Colonic mucosa (tissue), 4 donors: ENCODE measurements at regions not wholly inside any gene's neighbourhood (a gene's known extent, or its start where the extent isn't known, plus 50 kb on each side); places are given as distances from the start of the nearest gene placed in this dataset.

Experiments
- DNase-seq: peaks from one replicate; pipeline ENCODE4 v3.0.0-alpha.2; 2020
- H3K27ac ChIP-seq: fragments of 200-600 bp; one replicate; pipeline ENCODE4 v1.8.0; 2021
- H3K27me3 ChIP-seq: fragments of 200-600 bp; one replicate; pipeline ENCODE4 v1.8.0; 2021
- H3K36me3 ChIP-seq: fragments of 200-600 bp; one replicate; pipeline ENCODE4 v1.8.0; 2021
- H3K4me1 ChIP-seq: fragments of 200-600 bp; one replicate; pipeline ENCODE4 v1.8.0; 2021; ENCODE audit warnings: mild to moderate bottlenecking
- H3K4me3 ChIP-seq: fragments of 200-600 bp; one replicate; pipeline ENCODE4 v1.8.0; 2021
- H3K9ac ChIP-seq, 2 donors: one replicate each; pipeline ENCODE4 v1.7.0; 2013; ENCODE audit warnings: control low read depth in 2 of 2, low read depth in 2 of 2, low read length in 2 of 2
- H3K9me3 ChIP-seq: fragments of 200-600 bp; one replicate; pipeline ENCODE4 v1.8.0; 2021
- intact Hi-C: fragments of 100-400 bp; cut with DNase I; formaldehyde crosslinking; loops from one replicate; pipeline ENCODE4 v1.14.1; 2022
- TF ChIP-seq, protein P1 (sequence below): fragments of 200-600 bp; IDR thresholded peaks from one replicate; pipeline ENCODE4 v1.8.0; 2022; ENCODE audit warnings: antibody characterized with exemption, mild to moderate bottlenecking
- donor health status: healthy.
- donor health status: DM: no; HTN: no; CAD: no.
- donor health status: DM: no; HTN: no; CAD: no.

- Histone ChIP-seq H3K9me3 (no peaks in the 10 kb centered on the region), H3K36me3 (no peaks in the 10 kb centered on the region), H3K9ac (no peak overlapping the region), H3K27me3 (no peaks in the 10 kb centered on the region), H3K4me1 (no peaks in the 10 kb centered on the region), H3K27ac (no peak overlapping the region), H3K4me3 (no peak overlapping the region)
- intact Hi-C loops: no loop called here
- TF ChIP-seq, protein P1, sequence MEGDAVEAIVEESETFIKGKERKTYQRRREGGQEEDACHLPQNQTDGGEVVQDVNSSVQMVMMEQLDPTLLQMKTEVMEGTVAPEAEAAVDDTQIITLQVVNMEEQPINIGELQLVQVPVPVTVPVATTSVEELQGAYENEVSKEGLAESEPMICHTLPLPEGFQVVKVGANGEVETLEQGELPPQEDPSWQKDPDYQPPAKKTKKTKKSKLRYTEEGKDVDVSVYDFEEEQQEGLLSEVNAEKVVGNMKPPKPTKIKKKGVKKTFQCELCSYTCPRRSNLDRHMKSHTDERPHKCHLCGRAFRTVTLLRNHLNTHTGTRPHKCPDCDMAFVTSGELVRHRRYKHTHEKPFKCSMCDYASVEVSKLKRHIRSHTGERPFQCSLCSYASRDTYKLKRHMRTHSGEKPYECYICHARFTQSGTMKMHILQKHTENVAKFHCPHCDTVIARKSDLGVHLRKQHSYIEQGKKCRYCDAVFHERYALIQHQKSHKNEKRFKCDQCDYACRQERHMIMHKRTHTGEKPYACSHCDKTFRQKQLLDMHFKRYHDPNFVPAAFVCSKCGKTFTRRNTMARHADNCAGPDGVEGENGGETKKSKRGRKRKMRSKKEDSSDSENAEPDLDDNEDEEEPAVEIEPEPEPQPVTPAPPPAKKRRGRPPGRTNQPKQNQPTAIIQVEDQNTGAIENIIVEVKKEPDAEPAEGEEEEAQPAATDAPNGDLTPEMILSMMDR: no peak
- no peak for DNase-seq
These were observed 848.2 kb upstream of the NRXN1 start for GRCh38 chr2:51880153-51880552.

DNA sequence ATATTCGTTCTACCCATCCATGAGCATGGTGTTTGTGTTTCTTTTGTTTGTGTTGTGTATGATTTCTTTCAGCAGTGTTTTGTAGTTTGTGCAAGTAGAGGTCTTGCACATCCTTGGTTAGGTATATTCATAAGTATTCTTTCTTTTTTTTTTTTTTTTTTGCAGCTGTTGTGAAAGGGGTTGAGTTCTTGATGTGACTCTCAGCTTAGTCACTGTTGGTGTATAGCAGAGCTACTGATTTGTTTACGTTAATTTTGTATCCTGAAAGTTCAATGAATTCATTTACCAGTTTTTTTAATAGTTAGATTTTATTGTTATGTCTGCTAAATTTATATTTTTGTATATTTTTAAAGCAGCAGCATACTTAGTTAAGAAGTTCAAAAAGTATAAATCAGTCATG, 834.4 kb upstream of the NRXN1 start:
- Histone ChIP-seq H3K4me3 (no peak overlapping the region), H3K27me3 (no peaks in the 10 kb centered on the region), H3K36me3 (no peaks in the 10 kb centered on the region), H3K9ac (no peak overlapping the region), H3K9me3 (no peaks in the 10 kb centered on the region), H3K4me1 (no peaks in the 10 kb centered on the region), H3K27ac (no peak overlapping the region)
- TF ChIP-seq, protein P1: no peak
- intact Hi-C loops: no loop called here
- no peak for DNase-seq

DNA sequence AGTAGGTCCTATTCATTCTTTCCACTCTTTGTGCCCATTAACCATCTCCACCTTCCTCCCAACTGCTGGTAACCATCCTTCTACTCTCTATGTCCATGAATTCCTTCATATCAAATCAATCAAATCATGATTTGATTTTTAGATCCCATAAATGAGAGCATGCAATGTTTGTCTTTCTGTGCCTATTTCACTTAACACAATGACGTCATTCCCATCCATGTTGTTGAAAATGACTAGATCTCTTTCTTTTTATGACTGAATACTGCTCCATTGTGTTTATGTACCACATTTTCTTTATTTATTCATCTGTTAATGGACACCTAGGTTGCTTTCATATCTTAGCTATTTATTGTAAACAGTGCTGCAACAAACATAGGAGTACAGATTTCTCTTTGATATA, 827.3 kb upstream of the NRXN1 start:
- no peak overlapping the region for H3K4me3 ChIP-seq
- no peaks in the 10 kb centered on the region for H3K36me3 ChIP-seq
- TF ChIP-seq, protein P1: no peak
- H3K27ac ChIP-seq: no peak overlapping the region
- H3K4me1 ChIP-seq: no peaks in the 10 kb centered on the region
- H3K27me3 ChIP-seq: no peaks in the 10 kb centered on the region
- H3K9me3 ChIP-seq: no peaks in the 10 kb centered on the region
- H3K9ac ChIP-seq: no peak overlapping the region
- intact Hi-C loops: no loop called here
- no peak for DNase-seq

GRCh38 chr2:51855683-51856082, 823.8 kb upstream of the NRXN1 start:
- Histone ChIP-seq H3K4me3 (no peak overlapping the region), H3K9ac (no peak overlapping the region), H3K27me3 (no peaks in the 10 kb centered on the region), H3K4me1 (no peaks in the 10 kb centered on the region), H3K9me3 (no peaks in the 10 kb centered on the region), H3K27ac (no peak overlapping the region), H3K36me3 (no peaks in the 10 kb centered on the region)
- intact Hi-C loops: no loop called here
- TF ChIP-seq, protein P1: no peak
- no peak for DNase-seq

- intact Hi-C loops: no loop called here
- Histone ChIP-seq H3K27ac (no peak overlapping the region), H3K27me3 (no peaks in the 10 kb centered on the region), H3K9me3 (no peaks in the 10 kb centered on the region), H3K4me3 (no peak overlapping the region), H3K36me3 (no peaks in the 10 kb centered on the region), H3K9ac (no peak overlapping the region), H3K4me1 (no peaks in the 10 kb centered on the region)
- TF ChIP-seq, protein P1: no peak
- no peak for DNase-seq
These were observed 814.9 kb upstream of the NRXN1 start for GRCh38 chr2:51846796-51847195.

- Histone ChIP-seq H3K27ac (no peak overlapping the region), H3K4me3 (no peak overlapping the region), H3K9me3 (no peaks in the 10 kb centered on the region), H3K9ac (no peak overlapping the region), H3K27me3 (no peaks in the 10 kb centered on the region), H3K4me1 (no peaks in the 10 kb centered on the region), H3K36me3 (no peaks in the 10 kb centered on the region)
- TF ChIP-seq, protein P1: no peak
- intact Hi-C loops: no loop called here
- no peak for DNase-seq
These were observed 814.1 kb upstream of the NRXN1 start for GRCh38 chr2:51846018-51846417.
